Body of pancreas (tissue), 4 donors: ENCODE measurements at regions not wholly inside any gene's neighbourhood (a gene's known extent, or its start where the extent isn't known, plus 50 kb on each side); places are given as distances from the start of the nearest gene placed in this dataset.

Source experiments
- CTCF ChIP-seq, 7 experiments: fragments of 450-650 bp in 4 of 7; fragments of 200-600 bp in 3 of 7; sonication (generic) in 3 of 7; IDR thresholded peaks; one replicate each; pipeline ENCODE4 v1.5.1; 2016 to 2019; ENCODE audit warnings: antibody characterized with exemption in 7 of 7
- POLR2A ChIP-seq, 3 donors: fragments of 450-650 bp; IDR thresholded peaks; one replicate each; pipeline ENCODE4 v1.6.1; 2016; ENCODE audit warnings: antibody characterized with exemption in 3 of 3, mild to moderate bottlenecking in 2 of 3

- TF ChIP-seq CTCF (IDR thresholded peaks at IDR 0.05) (no peak), POLR2A (IDR thresholded peaks at IDR 0.05) (no peak)
Observed at GRCh38 chr5:4229414-4230292, 634.0 kb downstream of the IRX1 start.
